Fibroblast of the conjunctiva (primary cell): ENCODE measurements at regions not wholly inside any gene's neighbourhood (a gene's known extent, or its start where the extent isn't known, plus 50 kb on each side); places are given as distances from the start of the nearest gene placed in this dataset.

Experiments
- DNase-seq: peaks from one replicate; pipeline ENCODE4 v3.0.0-alpha.2; 2010; ENCODE audit warnings: low read depth

DNA sequence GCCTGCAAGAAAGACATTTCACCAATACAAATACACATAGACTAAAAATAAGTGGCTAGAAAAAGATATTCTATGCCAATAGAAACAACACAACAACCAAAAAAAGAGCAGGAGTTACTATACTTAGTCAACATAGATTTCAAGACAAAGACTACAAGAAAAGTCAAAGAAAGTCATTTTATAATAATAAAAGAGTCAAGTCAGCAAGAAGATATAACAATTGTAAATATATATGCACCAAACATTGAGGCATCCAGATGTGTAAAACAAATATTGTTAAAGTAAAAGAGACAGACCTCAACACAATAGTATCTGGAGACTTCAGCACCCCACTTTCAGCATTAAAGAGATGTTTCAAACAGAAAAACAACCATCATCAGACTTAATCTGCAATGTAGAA lies 104.6 kb downstream of the AMY1C start:
- no peak for DNase-seq

DNA sequence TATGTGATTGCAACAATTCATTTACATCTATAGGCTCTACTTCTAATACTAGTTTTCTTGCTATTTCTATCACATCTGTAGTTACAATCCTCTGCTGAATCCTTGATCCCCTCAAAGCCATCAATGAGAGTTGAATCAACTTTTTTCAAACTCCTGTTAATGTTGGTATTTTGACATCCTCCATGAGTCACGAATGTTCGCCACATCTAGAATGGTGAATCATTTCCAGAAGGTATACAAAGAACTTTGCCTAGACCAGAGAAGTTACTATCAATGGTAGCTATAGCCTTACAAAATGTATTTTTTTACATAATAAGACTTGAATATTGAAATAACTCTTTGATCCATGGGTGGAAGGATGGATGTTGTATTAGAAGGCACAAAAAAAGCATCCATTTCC lies 110.0 kb downstream of the AMY1C start:
- DNase-seq = no peak

DNA sequence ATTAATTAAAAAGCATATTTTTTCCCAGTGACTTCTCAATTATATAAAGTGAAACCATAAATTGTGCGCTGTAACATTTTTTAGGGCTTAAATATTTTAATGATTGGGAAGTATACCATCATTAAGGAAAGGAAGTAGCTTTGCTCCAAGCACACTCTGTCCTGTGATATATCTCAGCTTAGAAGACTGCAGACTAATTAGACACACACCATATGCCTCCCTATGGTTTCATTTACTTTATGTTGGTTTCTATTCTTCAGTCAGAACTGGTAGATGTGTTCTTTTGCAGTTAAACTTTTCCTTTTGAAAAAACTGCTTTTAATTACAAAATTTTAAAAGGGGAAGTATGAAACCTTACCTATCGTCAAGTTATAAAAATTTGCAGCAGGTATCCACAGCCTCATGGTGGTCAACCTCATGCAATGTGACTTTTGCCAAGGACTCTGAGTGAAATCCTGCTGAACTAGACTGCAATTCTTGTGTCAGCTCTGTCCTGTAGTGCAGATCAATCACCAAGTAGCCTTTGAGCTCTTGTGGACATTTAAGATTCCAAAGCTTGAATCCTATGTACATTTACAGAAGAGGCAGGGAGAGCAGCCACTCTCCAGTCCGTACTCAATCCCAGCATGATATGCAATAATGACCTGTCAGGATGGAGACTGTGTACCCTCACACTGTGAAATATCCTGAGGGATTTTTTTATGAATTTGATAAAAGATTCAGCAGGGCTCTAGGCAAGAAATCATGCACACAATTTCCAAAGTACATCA lies 149.1 kb downstream of the AMY1C start:
- no peak for DNase-seq

DNA sequence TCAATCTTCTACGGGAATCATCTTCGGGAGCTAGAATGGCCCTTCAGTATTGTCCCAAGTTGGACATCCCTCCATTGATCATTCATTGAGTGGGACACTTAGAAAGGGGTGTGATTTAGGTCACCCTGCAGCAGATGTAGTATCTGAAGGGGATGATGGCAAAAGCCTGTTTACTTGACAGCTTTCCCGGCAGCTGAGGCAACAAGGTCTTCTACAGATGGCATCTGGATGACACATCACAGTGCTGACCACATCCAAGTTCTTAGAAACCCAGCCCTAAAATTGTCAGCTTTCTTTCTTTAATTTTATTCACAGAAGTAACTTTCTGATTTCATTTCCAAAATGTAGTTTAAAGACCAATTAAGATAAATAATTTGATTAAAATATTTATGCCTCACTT lies 150.3 kb downstream of the AMY1C start:
- DNase-seq = no peak

DNA sequence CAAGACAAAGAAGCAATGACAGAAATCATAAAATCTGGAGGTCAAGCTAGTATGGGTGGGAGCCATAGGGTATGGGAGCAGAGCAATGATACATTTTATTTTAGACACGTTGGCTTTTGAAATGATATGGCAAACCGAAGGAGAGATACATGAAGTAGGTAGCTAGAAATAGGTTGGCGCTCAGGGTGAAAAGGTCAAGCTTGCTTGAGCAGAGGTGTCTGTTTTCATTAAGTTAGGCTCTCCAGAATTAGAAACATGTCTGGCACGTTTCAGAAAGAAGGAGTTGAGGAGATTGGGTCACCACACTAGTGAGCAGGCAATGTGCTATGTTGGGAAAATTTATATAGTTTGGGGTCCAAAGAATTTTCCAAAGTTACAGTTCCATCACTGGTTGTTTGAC lies 151.4 kb downstream of the AMY1C start:
- no peak for DNase-seq

DNA sequence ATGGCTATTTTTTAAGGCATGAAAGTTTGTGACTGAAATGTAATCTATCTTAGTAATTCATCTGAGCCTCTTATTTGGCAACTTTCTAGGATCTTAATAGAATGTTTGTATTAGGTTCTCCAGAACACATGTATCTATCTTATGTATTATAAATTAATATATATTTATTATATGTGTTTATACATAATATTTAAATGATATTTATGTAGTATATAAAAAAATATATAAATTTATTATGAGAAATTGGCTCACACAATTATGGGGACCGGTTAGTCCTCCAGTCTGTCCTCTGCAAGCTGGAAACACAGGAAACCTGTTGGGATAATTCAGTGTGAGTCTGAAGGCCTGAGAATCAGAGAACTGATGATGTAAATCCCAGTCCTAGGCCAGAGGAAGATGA lies 155.7 kb downstream of the AMY1C start:
- DNase-seq = no peak

DNA sequence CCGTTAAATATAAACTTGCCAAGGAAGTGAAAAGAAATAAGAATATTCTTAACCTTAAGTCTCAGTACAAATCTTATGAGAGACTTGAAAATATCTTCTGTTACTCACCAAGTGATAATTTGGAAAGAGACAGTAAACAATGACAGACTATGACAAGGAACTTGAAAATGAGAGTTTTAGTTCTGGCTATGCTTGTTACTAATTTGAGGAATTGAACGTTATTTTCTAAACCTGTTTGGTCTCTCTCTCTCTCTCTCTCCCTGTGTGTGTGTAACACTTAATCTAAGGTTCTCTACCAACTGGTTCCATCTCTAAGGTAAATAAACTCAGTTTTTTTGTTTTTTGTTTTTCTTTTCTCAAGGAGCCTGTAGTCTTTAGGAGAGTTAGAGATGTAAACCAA lies 161.8 kb downstream of the AMY1C start:
- no peak for DNase-seq

DNA sequence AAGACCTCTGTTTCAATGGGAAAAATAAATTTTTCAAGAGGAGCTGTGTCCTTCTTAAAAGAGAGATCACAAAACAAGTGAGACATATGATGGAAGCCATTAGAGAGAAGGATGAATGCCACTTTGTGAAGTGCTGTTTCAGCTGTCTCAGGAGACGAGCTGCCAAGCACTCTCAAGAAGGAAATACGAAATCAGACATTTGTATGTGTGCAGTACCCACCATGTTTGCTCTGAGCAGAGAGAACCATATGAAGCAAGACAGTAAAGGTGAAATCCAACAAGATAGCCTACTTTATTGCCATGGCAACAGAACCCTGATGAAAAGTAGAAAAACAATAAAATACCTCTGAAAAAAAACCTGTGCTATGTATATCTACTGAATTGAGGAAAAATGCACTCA lies 168.1 kb downstream of the AMY1C start:
- DNase-seq = no peak

DNA sequence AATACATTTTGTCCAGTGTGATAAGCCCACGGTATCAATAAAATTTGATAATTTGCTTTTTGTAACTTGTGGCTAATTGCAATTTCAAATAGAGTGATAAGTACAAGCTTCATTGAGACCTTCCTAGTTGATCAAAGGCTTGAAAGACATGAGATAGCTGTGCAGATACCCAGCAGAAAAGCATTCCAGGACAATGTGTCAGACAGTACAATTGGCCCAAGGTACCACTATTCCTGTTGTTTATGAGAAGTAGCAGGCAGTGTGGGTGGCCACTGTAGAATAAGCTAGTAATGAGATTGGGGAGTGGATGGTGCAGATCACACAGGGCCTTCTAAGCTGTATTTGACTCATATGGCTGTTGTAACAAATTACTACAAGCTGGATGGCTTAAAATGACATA lies 182.2 kb downstream of the AMY1C start:
- DNase-seq = no peak

DNA sequence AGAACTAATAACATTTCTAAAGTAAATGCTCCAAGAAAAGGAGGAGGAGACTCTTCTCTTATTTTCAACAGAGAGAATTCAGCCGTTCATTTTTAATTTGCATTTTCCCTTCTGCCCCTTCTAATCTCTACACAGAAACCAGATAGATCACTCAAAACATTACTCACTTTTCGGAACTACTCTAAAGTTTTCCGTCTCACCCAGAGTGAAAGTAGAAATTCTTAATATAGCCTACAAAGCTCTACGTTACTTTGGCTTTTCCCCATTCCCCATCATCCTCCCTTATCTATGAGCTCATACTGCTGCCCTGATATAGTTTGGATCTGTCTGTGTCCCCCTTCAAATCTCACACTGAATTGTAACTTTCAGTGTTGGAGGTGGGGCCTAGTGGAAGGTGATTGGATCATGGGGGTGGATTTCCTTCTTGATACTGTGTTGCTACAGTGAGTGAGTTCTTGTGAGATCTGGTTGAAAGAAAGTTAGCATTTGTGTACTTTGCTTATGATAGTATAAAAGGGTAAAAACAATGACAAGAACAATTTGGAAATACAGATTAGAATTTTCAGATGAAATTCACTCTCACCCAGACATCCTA lies 188.2 kb downstream of the AMY1C start:
- DNase-seq = no peak

DNA sequence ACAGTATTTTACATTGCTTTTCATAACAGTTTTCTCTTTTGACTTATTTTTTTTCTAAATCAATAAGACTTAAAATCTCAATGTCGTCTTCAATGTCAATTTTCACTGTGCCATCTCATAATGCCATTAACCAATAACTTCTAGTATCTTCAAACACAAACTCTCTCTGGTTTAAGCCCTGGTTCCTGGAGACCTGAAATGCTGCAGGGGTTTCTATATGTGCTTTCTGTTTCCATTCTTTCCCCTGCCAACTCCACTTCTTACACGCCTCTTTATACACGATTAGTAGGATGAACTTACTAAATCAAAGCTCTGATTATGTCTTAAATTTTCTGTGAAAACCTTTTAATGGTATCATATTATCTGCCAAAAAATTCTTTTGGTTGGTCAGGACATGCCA lies 191.4 kb downstream of the AMY1C start:
- no peak for DNase-seq

DNA sequence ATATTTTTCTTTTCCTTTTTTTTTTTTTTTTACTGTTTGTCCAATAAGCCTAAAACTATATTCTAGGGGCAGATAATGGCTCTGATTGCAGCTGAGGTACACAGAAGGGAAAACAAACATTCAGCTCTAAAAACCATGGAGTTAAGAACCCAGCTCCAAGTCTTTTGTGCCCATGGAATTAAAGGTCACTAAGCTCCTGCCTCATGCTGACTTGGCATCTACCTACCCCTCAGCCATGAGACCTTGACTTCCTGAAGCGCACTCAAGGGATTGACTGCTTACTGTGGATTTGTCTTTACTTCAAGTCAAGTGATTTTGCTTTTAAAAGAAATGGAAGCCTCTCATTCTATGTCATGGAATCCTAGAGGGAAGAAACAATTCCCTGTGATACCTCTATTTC lies 192.3 kb downstream of the AMY1C start:
- no peak for DNase-seq

DNA sequence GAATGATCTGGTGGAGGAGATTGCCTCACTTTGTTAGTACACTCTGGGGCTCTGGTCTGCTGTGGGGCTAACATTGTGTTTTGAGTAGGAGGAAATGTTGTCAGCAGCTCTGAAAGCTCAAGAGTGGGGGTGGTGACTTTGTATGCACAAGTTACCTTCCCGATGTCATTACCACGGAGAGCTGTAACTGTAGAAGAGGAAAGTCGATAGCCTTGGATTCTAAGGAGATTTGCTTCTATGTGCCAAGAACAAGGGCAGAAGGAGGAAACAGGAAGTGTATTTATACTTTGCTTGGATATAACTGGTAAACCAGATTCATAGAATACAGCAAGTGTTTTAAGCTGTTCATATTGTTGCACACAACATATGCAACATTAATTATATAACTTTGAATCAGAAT lies 196.1 kb downstream of the AMY1C start:
- DNase-seq = no peak

DNA sequence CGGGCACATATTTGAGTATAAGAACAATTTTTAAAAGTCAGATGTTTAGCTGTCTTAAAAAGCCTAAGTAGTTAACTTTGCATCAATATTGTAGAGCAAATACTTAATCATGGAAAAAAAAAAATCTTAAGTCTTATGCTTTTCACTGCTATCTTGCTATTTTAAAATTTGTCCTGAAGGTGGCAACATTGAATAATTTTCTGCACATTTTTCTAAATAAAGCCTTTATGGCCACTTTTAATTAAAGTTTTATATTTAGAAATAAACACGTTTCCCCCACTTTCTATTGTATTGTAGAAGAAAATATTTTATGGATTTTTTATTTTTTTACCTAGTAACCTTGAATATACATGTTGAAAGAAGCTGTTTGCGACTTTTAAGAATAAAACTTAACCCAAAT lies 198.8 kb downstream of the AMY1C start:
- no peak for DNase-seq

DNA sequence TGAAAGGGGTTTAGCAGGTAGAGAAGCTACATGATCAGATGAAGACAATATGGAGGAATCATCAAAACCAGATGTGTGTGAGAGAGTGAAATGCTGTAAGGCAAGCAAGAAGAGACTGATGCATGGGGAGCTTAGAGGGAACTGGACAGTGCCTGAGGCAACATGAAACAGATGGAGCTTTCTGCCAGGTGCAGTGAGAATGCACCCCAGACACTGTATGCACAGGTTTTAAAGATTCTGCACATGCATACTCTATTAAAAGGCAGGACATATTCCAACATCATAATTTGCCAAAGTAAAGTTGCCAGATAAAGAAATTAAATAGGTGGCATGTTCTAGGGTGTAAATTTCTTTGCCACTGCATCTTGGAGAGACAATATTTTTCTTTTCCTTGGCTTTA lies 200.1 kb downstream of the AMY1C start:
- no peak for DNase-seq

DNA sequence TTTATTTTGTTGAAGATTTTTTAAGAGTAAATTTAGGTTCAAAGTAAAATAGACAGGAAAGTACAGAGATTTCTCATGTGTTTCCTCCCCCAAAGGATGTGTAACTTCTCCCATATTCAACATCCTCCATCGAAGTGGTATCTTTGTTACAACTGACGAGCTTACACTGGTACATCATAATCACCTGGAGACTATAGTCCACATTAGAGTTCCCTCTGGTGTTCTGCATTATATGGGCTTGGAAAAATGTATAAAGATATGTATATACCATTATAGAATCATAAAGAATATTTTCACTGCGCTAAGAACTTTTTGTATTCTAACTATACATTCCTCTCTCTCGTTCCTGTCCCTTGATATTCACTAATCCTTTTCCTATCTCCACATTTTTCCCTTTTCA lies 203.7 kb downstream of the AMY1C start:
- no peak for DNase-seq

DNA sequence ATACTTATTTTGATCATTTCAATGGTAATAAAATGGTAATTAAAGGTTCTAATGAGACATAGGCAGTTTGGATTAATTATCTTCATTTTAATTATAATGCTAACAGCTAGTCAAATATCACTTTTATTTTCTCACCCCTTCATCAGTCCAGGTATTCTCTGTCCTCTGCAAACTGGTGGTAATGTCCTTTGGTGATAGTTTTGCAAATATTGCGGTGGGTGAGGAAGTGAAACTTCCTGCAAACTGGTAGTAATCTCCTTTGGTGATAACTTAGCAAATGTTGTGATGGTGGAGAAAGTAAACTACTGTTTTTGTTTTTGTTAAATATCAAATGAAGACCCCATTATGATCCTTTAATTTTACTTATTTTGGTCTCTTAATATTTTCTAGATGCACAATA lies 209.0 kb downstream of the AMY1C start:
- DNase-seq = no peak

DNA sequence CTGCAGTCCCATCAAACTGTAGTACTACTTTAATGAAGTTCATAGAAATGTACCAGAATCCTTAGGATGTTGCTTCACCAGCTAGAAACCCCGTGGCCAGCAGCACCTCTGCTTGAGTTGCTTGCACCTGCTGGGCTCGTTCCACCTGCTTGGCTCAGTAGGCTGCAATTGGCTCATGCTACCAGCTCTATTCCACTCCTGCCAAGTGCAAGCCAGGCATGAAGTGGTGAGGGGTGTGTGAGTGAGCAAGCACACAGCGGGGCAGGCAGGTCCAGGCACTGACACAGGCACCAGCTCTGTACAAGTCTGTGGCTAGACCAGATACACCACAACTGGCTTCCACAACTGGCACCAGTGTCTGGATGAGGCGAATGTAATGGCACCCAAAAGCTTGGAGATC lies 209.9 kb downstream of the AMY1C start:
- DNase-seq = no peak

DNA sequence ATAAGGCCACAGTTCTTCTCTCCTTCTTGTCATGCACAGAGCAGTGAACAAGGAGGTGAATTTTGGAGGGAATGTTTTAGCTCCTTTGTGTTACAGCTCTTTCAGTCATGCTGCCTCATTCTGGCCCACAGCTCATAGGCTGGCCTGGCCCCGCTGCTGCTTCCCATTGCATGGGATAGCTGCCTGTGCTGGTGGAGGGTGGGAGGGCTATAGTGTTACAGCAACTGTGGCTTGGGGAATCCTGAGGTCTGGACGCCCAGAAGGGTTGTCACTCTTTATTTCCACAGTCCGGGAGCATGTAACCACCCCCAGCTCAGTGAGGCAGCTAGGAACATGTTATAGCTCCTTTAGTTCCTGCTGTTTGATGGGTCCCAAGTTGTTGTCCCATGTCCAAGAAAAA lies 210.3 kb downstream of the AMY1C start:
- no peak for DNase-seq

DNA sequence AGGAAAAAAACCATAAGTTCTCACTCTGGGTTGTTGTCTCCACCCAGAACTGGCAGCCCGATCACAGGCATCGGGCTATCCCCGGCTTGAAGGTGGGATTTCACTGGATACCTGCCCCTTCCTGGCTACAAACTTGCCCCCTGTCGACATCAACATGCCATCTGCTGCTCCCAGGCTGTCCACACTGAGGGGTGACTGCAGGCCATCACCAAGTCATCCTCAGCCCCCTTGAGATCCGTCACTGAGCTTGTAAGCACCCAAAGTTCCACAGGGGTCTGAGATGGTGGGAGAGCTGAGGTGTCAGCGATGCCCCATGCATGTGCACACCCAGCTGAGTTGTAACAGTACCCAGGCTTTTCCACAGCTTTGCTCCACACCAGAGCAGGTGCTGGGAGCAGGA lies 211.0 kb downstream of the AMY1C start:
- no peak for DNase-seq

DNA sequence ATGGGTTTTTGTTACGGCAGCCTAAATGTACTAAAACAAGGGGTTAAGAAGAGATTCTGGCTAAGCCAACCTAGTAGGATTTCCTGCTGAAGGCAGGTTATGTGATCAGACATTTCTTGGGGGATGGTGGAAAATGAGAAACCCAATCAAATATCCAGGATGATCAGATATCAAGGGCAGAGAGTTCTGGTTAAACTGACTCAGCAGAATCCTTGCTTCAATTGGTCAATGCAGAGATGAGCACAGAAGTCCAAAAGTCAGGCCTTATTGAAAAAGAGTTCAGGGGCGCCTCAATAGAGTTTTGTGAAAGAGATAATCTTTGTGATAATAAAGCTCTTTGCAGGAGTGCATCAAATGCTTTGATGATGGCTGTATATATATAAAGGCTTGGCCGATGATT lies 237.1 kb downstream of the AMY1C start:
- no peak for DNase-seq

DNA sequence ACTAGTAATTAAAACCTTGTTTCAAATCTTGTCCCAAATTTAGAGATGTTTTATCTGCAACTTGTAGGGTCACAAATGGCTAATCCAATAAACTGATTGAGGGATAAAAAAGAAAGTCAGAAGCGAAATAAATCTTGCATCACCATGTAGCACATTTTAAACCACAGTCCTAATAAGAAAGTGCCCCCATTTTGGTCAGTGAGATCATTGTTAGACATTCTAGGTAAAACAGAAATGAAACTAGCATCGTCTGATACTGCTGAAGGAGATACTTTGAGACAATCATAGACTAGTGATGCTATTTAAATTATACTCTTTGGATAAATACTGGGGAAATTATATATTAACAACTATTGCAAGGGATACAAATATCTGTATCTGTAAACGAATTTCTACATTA lies 247.9 kb downstream of the AMY1C start:
- no peak for DNase-seq

DNA sequence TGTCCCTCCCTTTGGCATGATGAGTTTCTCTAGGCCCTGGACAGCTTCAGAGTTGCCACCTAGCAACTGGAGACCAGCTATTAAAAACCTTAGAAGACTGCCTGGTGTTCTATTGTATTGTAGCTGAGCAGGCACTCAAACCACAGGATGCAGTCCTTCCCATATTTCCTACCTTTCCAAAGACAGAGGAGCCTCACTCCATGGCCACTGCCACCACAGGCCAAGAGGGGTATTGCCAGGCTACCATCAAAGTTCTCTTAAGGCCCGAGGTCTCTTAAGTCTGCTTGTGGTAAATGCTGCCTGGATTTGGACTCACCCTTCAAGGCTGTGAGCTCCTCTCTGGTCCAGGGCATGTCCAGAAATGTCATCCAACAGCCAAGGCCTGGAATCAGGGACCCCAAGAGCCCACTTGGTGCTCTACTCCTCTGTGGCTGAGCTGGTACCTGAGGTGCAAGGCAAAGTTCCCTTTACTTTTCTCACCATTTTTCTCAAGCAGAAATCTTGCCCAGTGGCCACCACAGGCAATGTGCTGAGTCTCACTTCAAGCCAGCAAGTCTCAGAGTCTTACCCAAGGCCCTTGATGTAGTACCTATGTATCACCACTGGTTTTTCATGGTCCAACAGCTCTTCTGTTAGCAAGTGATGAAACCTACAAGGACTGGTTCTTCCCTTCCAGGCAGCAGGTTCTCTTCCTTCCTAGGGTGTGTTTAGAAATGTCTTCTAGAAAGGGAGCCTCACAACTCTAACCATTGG lies 269.4 kb downstream of the AMY1C start:
- no peak for DNase-seq

DNA sequence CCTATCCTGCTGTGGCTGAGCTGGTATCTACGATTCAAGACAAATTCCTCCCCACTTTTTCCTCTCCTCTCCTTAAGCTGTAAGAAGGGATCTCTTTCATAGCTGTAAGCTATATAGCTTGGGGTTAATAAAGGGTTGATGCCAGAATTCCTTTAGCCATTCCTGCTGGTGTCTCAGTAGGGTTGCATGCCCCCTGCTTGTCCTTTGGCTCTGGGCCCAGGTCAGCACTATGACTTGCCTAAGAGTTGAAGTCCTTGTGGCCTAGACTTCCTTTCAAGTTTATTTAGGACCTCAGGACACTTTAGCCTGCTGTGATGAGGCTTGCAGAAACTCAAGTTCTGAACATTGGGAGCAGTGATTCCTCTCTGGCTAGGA lies 270.0 kb downstream of the AMY1C start:
- no peak for DNase-seq
